GM23338 (cell line): ENCODE measurements at regions not wholly inside any gene's neighbourhood (a gene's known extent, or its start where the extent isn't known, plus 50 kb on each side); places are given as distances from the start of the nearest gene placed in this dataset.

ENCODE experiments used
- ATAC-seq: fragments of 200-7000 bp; cut with Tn5 transposase; 3 replicates; pipeline ENCODE4 v1.9.1; 2020
- DNase-seq: peaks from one replicate; pipeline ENCODE4 v3.0.0-alpha.2; 2015; ENCODE audit warnings: low spot score
- H2AFZ ChIP-seq: fragments of 200-600 bp; sonication (generic); 2 replicates; pipeline ENCODE4 v1.8.0; 2016; ENCODE audit warnings: antibody characterized with exemption, mild to moderate bottlenecking, moderate library complexity
- H3F3A ChIP-seq: fragments of 200-600 bp; sonication (generic); replicated peaks from 2 replicates; pipeline ENCODE4 v1.8.0; 2017; ENCODE audit warnings: antibody characterized with exemption, mixed run types, low read depth
- H3K27ac ChIP-seq: fragments of 200-600 bp; sonication (generic); 2 replicates; pipeline ENCODE4 v1.6.1; 2016; ENCODE audit warnings: low read depth
- H3K27me3 ChIP-seq: fragments of 200-600 bp; sonication (generic); 2 replicates; pipeline ENCODE4 v1.8.0; 2016; ENCODE audit warnings: mild to moderate bottlenecking, mixed run types, moderate library complexity; ENCODE audit not compliant: insufficient read depth
- H3K36me3 ChIP-seq: fragments of 200-600 bp; sonication (generic); 2 replicates; pipeline ENCODE4 v1.8.0; 2016; ENCODE audit warnings: mild to moderate bottlenecking; ENCODE audit not compliant: insufficient read depth
- H3K4me1 ChIP-seq: fragments of 200-600 bp; sonication (generic); 2 replicates; pipeline ENCODE4 v1.8.0; 2016; ENCODE audit warnings: mild to moderate bottlenecking, moderate library complexity; ENCODE audit not compliant: insufficient read depth
- H3K4me2 ChIP-seq: fragments of 200-600 bp; sonication (generic); 2 replicates; pipeline ENCODE4 v1.7.1; 2017; ENCODE audit warnings: mixed run types
- H3K4me3 ChIP-seq: fragments of 200-600 bp; sonication (generic); 2 replicates; pipeline ENCODE4 v1.6.1; 2016; ENCODE audit warnings: mixed run types
- H3K79me2 ChIP-seq: fragments of 200-600 bp; sonication (generic); replicated peaks from 2 replicates; pipeline ENCODE4 v1.8.0; 2017; ENCODE audit warnings: mild to moderate bottlenecking; ENCODE audit not compliant: insufficient read depth
- H3K9me2 ChIP-seq: fragments of 200-600 bp; sonication (generic); 2 replicates; pipeline ENCODE4 v1.8.0; 2017; ENCODE audit not compliant: insufficient read depth
- H4K20me1 ChIP-seq: fragments of 200-600 bp; sonication (generic); replicated peaks from 2 replicates; pipeline ENCODE4 v1.8.0; 2017; ENCODE audit warnings: mild to moderate bottlenecking; ENCODE audit not compliant: insufficient read depth
- H3K27ac Mint-ChIP-seq: 2 replicates; pipeline ENCODE4 v1.8.0; 2020; ENCODE audit warnings: inconsistent platforms, mild to moderate bottlenecking, moderate library complexity, mixed read lengths
- H3K27me3 Mint-ChIP-seq: 3 replicates; pipeline ENCODE4 v1.8.0; 2022; ENCODE audit warnings: low read depth, mild to moderate bottlenecking, moderate library complexity, mixed read lengths, inconsistent platforms; ENCODE audit not compliant: insufficient read depth, poor library complexity
- H3K36me3 Mint-ChIP-seq: 3 replicates; pipeline ENCODE4 v1.8.0; 2021; ENCODE audit warnings: low read depth, mild to moderate bottlenecking, inconsistent platforms, moderate library complexity, mixed read lengths
- H3K4me1 Mint-ChIP-seq: 3 replicates; pipeline ENCODE4 v1.8.0; 2020; ENCODE audit warnings: mild to moderate bottlenecking, inconsistent platforms, mixed read lengths
- H3K4me3 Mint-ChIP-seq: 3 replicates; pipeline ENCODE4 v1.8.0; 2021; ENCODE audit warnings: moderate library complexity, mild to moderate bottlenecking, inconsistent platforms, mixed read lengths
- H3K9me3 Mint-ChIP-seq: 3 replicates; pipeline ENCODE4 v1.8.0; 2020; ENCODE audit warnings: moderate library complexity, mild to moderate bottlenecking, inconsistent platforms, mixed read lengths
- CREB1 ChIP-seq: fragments of 250-450 bp; sonication (Bioruptor Pico); IDR thresholded peaks from 2 replicates; pipeline ENCODE4 v1.5.0; 2020; ENCODE audit warnings: low read depth, mild to moderate bottlenecking, moderate library complexity
- ETS1 ChIP-seq: IDR thresholded peaks from 2 replicates; pipeline ENCODE4 v1.6.1; 2016; ENCODE audit warnings: antibody characterized with exemption
- EZH2phosphoT487 ChIP-seq: fragments of 200-600 bp; sonication (generic); IDR thresholded peaks from one replicate; pipeline ENCODE4 v1.8.1; 2018; ENCODE audit warnings: antibody characterized with exemption; ENCODE audit not compliant: unreplicated experiment
- JUNB ChIP-seq: IDR thresholded peaks from one replicate; pipeline ENCODE4 v1.6.1; 2016; ENCODE audit warnings: antibody characterized with exemption; ENCODE audit not compliant: unreplicated experiment
- NANOG ChIP-seq: IDR thresholded peaks from 2 replicates; pipeline ENCODE4 v1.6.1; 2016; ENCODE audit warnings: antibody characterized with exemption, borderline replicate concordance
- POLR2AphosphoS5 ChIP-seq: IDR thresholded peaks from 2 replicates; pipeline ENCODE4 v1.6.1; 2016; ENCODE audit warnings: antibody characterized with exemption, low read depth
- REST ChIP-seq: IDR thresholded peaks from one replicate; pipeline ENCODE4 v1.6.1; 2018; ENCODE audit warnings: antibody characterized with exemption; ENCODE audit not compliant: unreplicated experiment
- STAT1 ChIP-seq: IDR thresholded peaks from one replicate; pipeline ENCODE4 v1.6.1; 2016; ENCODE audit warnings: antibody characterized with exemption; ENCODE audit not compliant: unreplicated experiment
- ZNF114 ChIP-seq: fragments of 250-450 bp; sonication (Bioruptor Pico); IDR thresholded peaks from 2 replicates; pipeline ENCODE4 v1.5.0; 2020; ENCODE audit warnings: mild to moderate bottlenecking, moderate library complexity
- ZNF331 ChIP-seq: fragments of 250-450 bp; sonication (Bioruptor Pico); IDR thresholded peaks from 2 replicates; pipeline ENCODE4 v1.5.0; 2020; ENCODE audit warnings: low read depth, mild to moderate bottlenecking, moderate library complexity
- ZNF462 ChIP-seq: fragments of 250-450 bp; sonication (Bioruptor Pico); IDR thresholded peaks from 2 replicates; pipeline ENCODE4 v1.5.0; 2020; ENCODE audit warnings: mild to moderate bottlenecking, moderate library complexity

GRCh38 chr7:131970602-131971001 lies 414.2 kb upstream of the PODXL start (continued):
- TF ChIP-seq ETS1 (no peak), REST (no peak), POLR2AphosphoS5 (no peak), CREB1 (CRISPR knock-in tag) (no peak)

- peaks cover 11% of the 10 kb centered on the region for H3K9me2 ChIP-seq
- DNase-seq, result no peak
These were observed 413.1 kb upstream of the PODXL start for GRCh38 chr7:131969560-131969959.

More at GRCh38 chr7:131969560-131969959, 413.1 kb upstream of the PODXL start:
- Histone ChIP-seq H3K27ac (no peak overlapping the region), H4K20me1 (no peaks in the 10 kb centered on the region), H3K4me2 (no peak overlapping the region), H3K36me3 (no peaks in the 10 kb centered on the region), H3F3A (no peaks in the 10 kb centered on the region), H2AFZ (no peak overlapping the region), H3K4me1 (peaks cover 7% of the 10 kb centered on the region), H3K4me3 (no peak overlapping the region), H3K27me3 (no peaks in the 10 kb centered on the region), H3K79me2 (no peaks in the 10 kb centered on the region)
- Mint-ChIP-seq H3K27me3 (no peaks in the 10 kb centered on the region), H3K36me3 (no peaks in the 10 kb centered on the region), H3K4me3 (no peak overlapping the region), H3K27ac (no peak overlapping the region), H3K9me3 (no peaks in the 10 kb centered on the region), H3K4me1 (no peaks in the 10 kb centered on the region)
- TF ChIP-seq JUNB (no peak), CREB1 (CRISPR knock-in tag) (no peak), REST (no peak), ZNF114 (CRISPR knock-in tag) (no peak), NANOG (no peak), STAT1 (no peak), ZNF462 (CRISPR knock-in tag) (no peak), POLR2AphosphoS5 (no peak), EZH2phosphoT487 (no peak), ZNF331 (CRISPR knock-in tag) (no peak)
- ATAC-seq, result no peak
